Stimulated activated CD8-positive, alpha-beta memory T cell treated with anti-CD3 and anti-CD28 coated beads, Interleukin-4, amount 100 ng/mL, for 1 hour (primary cell): ENCODE measurements at regions not wholly inside any gene's neighbourhood (a gene's known extent, or its start where the extent isn't known, plus 50 kb on each side); places are given as distances from the start of the nearest gene placed in this dataset.

ENCODE experiments used
- DNase-seq, 2 donors: peaks; one replicate each; pipeline ENCODE4 v3.0.0-alpha.2; 2020; ENCODE audit warnings: low read depth in 2 of 2, low spot score in 1 of 2

DNA sequence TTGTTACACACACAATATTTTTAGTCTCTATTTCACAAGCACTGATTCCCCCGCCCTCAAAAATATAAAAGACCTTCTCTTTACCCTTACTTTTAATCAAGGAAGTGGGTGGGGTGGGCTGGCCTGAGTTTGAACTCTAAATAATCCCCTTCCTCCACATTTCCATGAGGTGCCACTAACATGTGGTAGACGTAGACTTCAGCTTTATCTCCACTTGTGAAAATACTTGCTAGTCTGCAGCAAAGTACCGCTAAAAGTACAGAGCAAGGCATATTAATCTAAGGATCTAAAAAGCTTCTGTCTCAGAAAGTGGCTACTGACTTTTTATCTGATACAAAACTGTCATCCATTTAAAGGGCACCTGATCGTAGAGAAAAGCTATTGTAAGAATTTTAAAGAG, 739.6 kb upstream of the SLC10A2 start:
- DNase-seq, result no peak

DNA sequence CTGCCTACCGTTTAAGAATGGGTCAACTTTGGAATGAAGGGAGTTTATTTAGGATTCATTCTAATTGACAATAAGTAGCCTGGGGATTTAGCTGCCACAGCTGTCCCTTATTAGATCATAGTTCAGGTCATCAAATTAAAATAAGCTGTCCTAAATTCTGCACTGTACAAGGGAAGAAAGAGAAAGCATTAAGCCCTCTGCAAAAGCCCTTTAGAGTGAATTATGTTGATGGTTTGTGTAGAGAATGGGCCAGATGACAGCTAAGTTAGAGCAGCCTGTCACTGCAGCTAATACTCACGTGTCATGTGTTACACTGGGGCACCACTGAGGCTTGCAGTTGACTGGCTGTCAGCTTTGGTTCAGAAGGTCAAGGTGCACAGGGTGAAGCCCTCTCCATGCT, 737.1 kb upstream of the SLC10A2 start:
- no peak for DNase-seq

DNA sequence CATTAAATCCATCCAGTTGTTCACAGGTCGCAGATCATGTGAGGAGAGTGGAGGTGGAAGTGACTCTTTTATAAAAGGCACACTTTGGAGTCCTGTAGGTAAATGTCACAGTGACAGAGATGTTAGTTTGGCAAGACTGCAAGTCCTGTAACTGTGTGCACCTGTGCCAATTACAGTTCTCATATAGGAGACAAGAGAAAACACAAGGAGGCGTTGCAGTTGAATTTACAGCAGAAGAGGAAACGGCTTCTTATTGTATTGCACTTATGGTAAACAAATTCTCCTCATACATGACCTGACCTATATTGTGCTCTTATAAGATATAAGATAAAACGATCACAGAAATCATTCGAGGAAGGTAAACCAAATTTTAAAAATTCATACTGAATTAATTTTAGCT, 732.8 kb upstream of the SLC10A2 start:
- DNase-seq, result no peak

GRCh38 chr13:103795892-103796478, 729.8 kb upstream of the SLC10A2 start:
- DNase-seq, result no peak

DNA sequence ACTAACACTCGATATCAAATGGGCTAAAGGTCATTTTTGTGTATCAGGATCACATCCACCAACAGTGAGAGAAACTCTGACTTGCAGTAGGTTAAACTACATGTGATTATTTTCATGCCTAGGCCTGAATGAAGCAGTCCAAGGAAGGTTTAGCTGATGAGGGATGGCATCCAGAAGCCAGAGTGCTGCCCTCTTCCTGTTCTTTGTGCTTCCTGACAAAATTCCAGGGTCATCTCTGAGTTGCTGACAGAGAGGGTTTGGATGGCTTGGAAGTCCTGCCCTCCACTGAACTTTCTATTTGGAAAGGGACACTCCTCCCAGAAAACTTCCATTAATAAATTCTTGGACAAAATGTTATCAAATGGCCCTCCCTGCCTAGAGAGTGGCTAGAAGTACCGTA, 728.3 kb upstream of the SLC10A2 start:
- no peak for DNase-seq

DNA sequence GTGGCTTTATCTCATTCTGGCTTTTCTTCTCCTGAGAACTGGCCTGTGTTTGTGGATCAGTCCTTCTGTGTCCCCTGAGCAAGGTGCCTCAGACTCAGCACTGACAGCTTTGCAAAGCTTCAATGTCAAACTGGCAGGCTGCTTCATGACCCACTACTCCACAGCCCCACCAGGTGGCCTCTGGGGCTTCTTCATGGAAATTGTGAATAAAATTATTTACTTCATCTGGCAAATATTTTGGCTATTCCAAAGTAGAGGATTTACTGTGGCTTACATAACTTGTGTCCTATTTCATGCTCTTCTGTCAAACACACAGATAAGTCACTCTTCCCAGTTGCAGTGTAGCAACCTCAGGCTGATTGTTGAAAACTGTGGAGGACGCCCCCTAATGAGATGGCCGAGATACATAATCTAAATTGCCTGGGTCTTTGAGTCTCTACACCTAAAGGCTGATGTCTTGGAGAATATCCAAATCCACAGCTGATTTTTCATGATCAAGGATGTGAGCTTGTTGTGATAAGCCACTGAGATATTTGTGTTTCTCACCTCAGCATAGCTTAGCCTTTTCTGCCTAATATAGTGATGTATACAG, 721.9 kb upstream of the SLC10A2 start:
- DNase-seq, result no peak

GRCh38 chr13:103772576-103772975, 706.4 kb upstream of the SLC10A2 start:
- DNase-seq, result no peak

DNA sequence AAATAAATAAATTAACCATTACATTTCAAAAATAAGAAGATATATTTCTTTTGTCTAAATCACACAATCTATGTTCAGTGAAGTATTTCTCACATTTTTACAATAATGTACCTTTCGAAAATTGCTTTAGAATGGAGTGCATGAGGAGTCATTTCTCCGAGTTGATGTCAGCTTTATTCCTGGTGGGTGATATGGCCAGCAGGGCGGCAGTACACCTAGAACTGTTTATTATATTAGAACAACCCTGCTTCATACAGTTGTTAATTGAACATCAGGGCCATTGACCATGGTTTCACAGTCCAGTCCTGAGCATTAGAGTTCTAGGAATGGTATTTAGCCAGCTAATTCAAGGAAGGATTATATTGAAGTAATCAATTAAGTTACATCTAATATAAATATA, 696.3 kb upstream of the SLC10A2 start:
- no peak for DNase-seq

DNA sequence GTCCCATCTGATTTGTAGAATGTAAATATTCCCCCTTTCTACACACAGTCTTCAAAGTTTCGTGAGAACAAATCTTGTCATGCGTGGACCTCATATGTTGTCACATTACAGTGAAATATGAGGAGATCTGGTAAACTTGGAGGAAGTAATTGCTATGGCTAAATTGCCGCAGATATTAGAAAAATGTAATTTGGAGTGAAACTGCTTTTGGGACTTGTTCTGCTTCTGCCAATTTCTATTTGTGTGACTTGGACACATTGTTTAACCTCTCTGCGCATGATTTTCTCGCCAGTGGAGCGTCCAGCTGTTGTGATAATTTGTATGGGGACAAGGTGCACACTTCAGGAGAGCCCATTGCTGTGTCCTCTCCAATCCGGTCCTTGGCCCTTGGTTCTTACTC, 693.1 kb upstream of the SLC10A2 start:
- DNase-seq, result no peak

DNA sequence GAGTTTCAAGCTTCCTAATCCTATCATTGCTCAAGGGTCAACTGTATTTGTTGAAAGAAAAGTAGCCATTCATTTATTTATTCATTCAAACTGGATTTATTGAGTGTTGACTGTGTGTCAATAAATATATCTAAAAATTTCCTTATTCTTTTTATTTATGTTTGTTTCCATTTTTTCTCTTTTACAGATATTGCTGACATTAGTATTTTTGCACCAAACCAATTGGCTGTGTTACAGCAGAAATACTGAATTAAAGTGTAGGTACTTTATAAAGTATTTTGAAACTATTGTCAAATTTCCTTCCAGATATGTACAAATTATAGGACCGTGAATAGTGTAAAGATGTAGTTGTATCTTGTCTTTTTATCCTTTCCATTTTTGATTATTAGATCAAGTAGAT, 692.0 kb upstream of the SLC10A2 start:
- no peak for DNase-seq

- DNase-seq, result no peak
These were observed 691.1 kb upstream of the SLC10A2 start for GRCh38 chr13:103757361-103757760.

DNA sequence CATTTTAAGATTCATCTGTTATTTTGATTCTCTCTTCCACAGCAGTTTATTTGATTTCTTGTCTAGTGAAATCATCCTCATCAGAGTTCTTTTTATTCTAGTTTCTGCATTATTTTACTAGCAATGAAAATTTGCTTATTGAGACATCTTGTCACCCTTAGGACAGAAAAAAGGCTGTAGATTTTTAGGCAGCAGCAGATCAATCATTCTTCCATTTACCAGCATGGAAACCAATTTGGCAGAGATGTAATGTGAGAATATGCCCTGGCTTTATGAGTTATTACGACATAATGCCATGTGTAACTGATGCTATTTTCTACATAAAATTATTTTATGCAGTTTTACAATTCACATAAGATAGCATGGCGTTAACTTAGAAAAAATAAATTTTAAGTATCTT, 688.6 kb upstream of the SLC10A2 start:
- DNase-seq, result no peak

DNA sequence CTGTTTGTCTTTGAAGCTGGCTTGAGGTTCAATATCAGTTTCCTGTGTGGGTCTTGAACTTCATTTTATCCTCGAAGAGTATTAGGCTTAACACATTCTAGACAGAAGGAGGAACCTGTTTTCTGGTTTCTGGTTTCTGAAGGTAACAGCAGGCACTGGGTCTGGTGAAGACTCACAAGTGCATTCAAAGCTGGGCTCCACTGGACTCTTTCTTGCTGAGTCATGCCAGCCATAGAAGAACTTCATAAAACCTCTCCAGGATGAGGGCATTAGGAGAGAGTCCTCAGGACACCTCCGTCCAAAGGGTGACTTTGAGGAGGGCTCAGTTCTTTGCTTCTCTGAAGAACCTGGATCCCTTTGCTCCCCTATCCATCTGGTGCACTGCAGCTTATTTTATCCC, 668.6 kb upstream of the SLC10A2 start:
- no peak for DNase-seq

- no peak for DNase-seq
These were observed 665.7 kb upstream of the SLC10A2 start for GRCh38 chr13:103731959-103732358.

DNA sequence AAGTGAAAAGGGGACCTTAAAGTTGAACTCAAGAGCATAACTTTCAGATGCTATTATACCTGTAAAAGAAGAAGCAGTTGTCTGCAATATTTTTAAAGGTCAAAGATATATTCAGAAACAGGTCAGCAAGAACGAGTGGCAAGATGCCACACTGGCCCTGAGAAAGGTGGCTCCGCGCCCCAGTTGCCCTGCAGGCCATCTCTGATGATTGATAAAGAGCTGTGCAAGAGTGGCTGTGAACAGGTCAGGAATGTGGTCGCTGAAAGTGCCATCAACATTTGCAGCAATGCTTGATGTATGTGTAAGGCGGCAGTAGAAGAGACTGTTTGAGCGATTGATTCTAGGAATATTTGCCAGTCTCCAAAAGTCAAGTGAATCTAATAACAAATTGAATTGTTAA, 664.2 kb upstream of the SLC10A2 start:
- DNase-seq, result no peak

GRCh38 chr13:103726808-103727207, 660.6 kb upstream of the SLC10A2 start:
- DNase-seq, result no peak

GRCh38 chr13:103716718-103717117, 650.5 kb upstream of the SLC10A2 start:
- DNase-seq, result no peak

- no peak for DNase-seq
These were observed 649.1 kb upstream of the SLC10A2 start for GRCh38 chr13:103715335-103715734.

- DNase-seq, result no peak
These were observed 637.0 kb upstream of the SLC10A2 start for GRCh38 chr13:103703246-103703645.

GRCh38 chr13:103698000-103698399, 631.8 kb upstream of the SLC10A2 start:
- no peak for DNase-seq

DNA sequence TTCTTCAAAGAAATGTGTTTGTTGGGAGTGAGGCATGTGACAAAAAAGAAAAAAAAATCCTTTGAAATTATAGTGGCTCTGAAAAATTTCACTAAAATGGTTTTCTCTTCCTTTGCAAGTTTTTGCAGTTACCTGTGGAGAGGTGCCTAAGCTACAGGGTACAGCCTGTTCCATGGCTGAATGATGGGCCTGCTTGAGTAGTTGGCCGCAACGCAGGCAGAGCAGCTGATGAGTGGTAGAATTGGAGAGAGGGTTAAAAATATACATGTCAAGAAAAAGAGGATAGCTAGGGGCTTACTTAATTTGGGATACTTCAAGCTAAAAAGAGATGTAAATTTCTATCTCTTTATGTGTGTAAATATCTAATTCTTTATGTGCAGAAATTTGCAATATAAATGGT, 629.1 kb upstream of the SLC10A2 start:
- DNase-seq, result no peak

- no peak for DNase-seq
These were observed 628.3 kb upstream of the SLC10A2 start for GRCh38 chr13:103694471-103694870.

GRCh38 chr13:103694033-103694432, 627.8 kb upstream of the SLC10A2 start:
- no peak for DNase-seq
